BLaER1 (cell line): ENCODE measurements at regions not wholly inside any gene's neighbourhood (a gene's known extent, or its start where the extent isn't known, plus 50 kb on each side); places are given as distances from the start of the nearest gene placed in this dataset.

Experiments
- H3K27ac ChIP-seq: shearing (Covaris generic); formaldehyde crosslinking; 2 replicates; pipeline ENCODE4 v1.8.1; 2022
- H3K27me3 ChIP-seq: shearing (Covaris generic); formaldehyde crosslinking; 2 replicates; pipeline ENCODE4 v1.8.1; 2022
- H3K36me3 ChIP-seq: shearing (Covaris generic); formaldehyde crosslinking; 2 replicates; pipeline ENCODE4 v1.8.1; 2022
- H3K4me1 ChIP-seq: shearing (Covaris generic); formaldehyde crosslinking; 2 replicates; pipeline ENCODE4 v1.8.1; 2022
- H3K4me2 ChIP-seq: shearing (Covaris generic); formaldehyde crosslinking; 2 replicates; pipeline ENCODE4 v1.8.1; 2022
- H3K4me3 ChIP-seq: shearing (Covaris generic); formaldehyde crosslinking; 2 replicates; pipeline ENCODE4 v1.8.1; 2022
- H3K9ac ChIP-seq: shearing (Covaris generic); formaldehyde crosslinking; 2 replicates; pipeline ENCODE4 v1.8.1; 2022
- H3K9me3 ChIP-seq: shearing (Covaris generic); formaldehyde crosslinking; 2 replicates; pipeline ENCODE4 v1.8.1; 2022
- H4K20me1 ChIP-seq: shearing (Covaris generic); formaldehyde crosslinking; 2 replicates; pipeline ENCODE4 v1.8.1; 2022
- Cebpa-rat ChIP-seq: shearing (Covaris generic); IDR thresholded peaks from 2 replicates; pipeline ENCODE4 v1.8.1; 2022

DNA sequence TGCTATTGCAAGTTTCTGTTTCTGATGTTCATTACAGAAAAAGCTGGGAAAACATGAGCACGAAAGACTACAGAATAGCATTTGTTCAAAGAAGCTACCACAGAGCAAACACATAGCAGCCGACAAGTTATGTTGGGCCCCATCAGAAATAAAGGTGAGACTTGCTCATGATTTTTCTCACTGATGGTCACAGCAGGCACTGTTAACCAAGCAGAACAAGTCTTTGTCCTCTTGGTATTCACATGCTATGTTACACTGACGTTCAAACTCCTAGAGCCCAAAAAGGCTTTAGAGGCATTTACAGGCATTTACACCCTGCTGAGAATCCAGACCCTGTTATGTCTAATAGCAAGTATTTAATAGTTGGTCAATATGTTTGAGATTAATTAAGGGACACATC lies 235.0 kb upstream of the HNMT start:
- Histone ChIP-seq H3K4me3 (no peak overlapping the region), H3K27me3 (no peaks in the 10 kb centered on the region), H3K4me1 (no peaks in the 10 kb centered on the region)

DNA sequence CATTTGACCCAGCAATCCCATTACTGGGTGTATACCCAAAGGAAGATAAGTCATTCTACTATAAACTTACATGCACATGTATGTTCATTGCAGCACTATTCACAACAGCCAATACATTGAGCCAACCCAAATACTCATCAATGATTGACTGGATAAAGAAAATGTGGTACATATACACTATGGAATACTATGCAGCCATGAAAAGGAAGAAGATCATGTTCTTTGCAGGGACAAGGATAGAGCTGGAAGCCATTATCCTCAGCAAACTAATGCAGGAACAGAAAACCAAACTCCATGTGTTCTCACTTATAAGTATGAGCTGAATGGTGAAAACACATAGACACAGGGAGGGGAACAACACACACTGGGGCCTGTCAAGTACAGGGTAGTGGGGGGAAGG lies 226.7 kb upstream of the HNMT start:
- no peaks in the 10 kb centered on the region for H3K4me1 ChIP-seq
- TF ChIP-seq Cebpa-rat = no peak
- no peaks in the 10 kb centered on the region for H3K36me3 ChIP-seq
- H3K4me3 ChIP-seq = no peak overlapping the region
- no peak overlapping the region for H3K27ac ChIP-seq
- H3K9me3 ChIP-seq = 0 out of 2 replicates have a peak, but pooled peaks cover 4% of the 10 kb centered on the region
- H3K9ac ChIP-seq = no peak overlapping the region
- H3K4me2 ChIP-seq = no peak overlapping the region
- no peaks in the 10 kb centered on the region for H3K27me3 ChIP-seq
- H4K20me1 ChIP-seq = no peaks in the 10 kb centered on the region

More for the DNA sequence above, 235.0 kb upstream of the HNMT start:
- H3K36me3 ChIP-seq = no peaks in the 10 kb centered on the region
- TF ChIP-seq Cebpa-rat = no peak
- no peaks in the 10 kb centered on the region for H4K20me1 ChIP-seq
- H3K27ac ChIP-seq = no peak overlapping the region
- H3K9me3 ChIP-seq = peaks cover 4% of the 10 kb centered on the region
- no peak overlapping the region for H3K9ac ChIP-seq
- H3K4me2 ChIP-seq = no peak overlapping the region

DNA sequence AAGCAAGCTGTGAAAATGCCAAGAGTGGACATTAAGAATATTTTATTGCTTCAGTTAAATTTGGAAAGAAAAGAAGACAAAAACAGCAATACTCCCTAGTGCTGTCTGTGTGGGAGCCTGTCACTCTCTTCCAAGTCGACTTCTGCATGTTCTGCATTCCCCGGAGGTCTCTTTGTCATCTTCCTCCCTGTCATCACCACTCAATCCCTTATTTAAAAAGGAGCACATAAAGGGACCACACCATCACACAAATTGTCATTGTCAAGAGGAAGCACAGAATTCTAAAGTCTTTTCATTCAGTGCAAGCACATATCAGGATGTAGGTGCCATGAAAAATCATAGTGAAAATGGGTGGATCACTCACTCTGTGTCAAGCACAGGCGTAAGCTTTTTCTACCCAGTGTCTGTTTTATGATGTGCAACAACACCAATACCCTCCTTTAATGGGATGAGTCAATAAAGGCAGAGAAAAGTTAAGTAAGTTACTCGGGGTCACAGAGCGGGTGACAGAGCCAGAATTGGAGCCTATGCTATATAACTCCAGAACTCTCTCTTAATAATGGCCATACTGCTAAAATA lies 222.4 kb upstream of the HNMT start:
- Histone ChIP-seq H3K9me3 (0 out of 2 replicates have a peak, but pooled peaks cover 4% of the 10 kb centered on the region), H3K4me1 (peaks cover 2% of the 10 kb centered on the region; the same call in 1 of the 2 replicates), H3K27me3 (no peaks in the 10 kb centered on the region), H3K36me3 (no peaks in the 10 kb centered on the region), H3K4me3 (no peak overlapping the region), H3K27ac (no peak overlapping the region), H3K9ac (no peak overlapping the region), H3K4me2 (no peak overlapping the region), H4K20me1 (no peaks in the 10 kb centered on the region)
- TF ChIP-seq Cebpa-rat = no peak

DNA sequence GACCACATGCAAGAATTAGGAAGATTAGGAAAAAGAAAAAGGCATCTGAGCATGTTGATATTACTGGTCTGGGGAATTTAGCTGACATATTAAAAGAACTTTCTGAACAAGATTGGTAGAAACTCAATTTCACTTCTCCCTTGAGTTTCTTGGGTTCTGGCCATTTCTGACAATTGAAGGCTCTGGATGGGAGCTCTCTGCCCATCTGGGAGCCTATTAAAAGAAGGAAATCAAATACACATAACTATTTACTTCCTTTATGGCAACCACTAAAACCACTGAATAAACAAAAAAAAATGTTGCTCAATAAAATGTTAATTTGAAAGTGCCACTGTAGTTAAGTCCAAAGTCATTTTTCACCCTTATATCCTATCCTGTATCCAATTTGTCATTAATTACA lies 216.8 kb upstream of the HNMT start:
- Histone ChIP-seq H3K9ac (no peak overlapping the region), H4K20me1 (no peaks in the 10 kb centered on the region), H3K4me1 (peaks cover 9% of the 10 kb centered on the region; the same call in 1 of the 2 replicates), H3K27me3 (no peaks in the 10 kb centered on the region), H3K9me3 (no peaks in the 10 kb centered on the region), H3K4me3 (no peak overlapping the region), H3K36me3 (no peaks in the 10 kb centered on the region), H3K4me2 (0 out of 2 replicates have a peak overlapping the region, but pooled peaks have one; percentile 33), H3K27ac (no peak overlapping the region)
- TF ChIP-seq Cebpa-rat = no peak

DNA sequence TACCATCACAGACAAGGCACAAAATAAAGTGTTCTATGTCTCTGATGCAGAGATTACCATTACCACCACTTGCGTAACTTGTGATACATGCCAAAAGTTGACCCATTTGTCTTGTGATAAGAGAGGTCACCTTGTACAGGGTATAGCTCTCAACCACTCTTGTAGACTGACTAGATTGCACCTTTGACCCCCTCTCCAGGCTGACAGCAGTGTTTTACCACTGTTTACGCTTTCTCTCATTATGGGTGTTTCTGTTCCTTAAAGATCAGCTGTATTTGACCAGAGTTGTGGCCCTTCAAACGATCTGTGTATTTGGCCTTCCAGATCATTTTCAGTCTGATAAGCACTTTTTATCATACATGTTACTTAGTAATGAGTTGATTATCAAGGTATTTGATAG lies 215.7 kb upstream of the HNMT start:
- H4K20me1 ChIP-seq = no peaks in the 10 kb centered on the region
- no peak overlapping the region for H3K4me3 ChIP-seq
- peaks cover 9% of the 10 kb centered on the region; the same call in 1 of the 2 replicates for H3K4me1 ChIP-seq
- TF ChIP-seq Cebpa-rat = no peak
- H3K36me3 ChIP-seq = no peaks in the 10 kb centered on the region
- no peak overlapping the region for H3K27ac ChIP-seq
- H3K9me3 ChIP-seq = no peaks in the 10 kb centered on the region
- no peak overlapping the region for H3K9ac ChIP-seq
- no peaks in the 10 kb centered on the region for H3K27me3 ChIP-seq
- no peak overlapping the region for H3K4me2 ChIP-seq

DNA sequence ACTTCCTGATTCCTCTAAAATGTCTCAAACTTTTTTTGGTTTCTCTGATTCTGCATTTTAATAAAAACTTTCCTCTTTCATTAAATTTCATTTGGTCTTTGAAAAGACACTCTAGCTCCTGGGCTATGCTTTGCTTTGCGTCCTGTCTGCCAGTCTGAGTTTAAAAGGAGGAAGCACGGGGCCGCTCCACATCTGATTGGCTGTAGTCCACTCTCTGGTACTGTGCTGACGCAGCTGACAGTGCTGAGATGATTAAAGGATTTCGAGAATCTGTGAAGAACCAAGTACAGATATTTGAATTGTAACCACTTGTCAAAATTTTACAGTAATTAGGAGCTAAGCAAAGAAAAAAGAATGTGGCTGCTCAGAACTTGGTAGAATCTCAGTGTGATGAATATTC lies 199.6 kb upstream of the HNMT start:
- Histone ChIP-seq H3K9me3 (0 out of 2 replicates have a peak, but pooled peaks cover 3% of the 10 kb centered on the region), H4K20me1 (no peaks in the 10 kb centered on the region), H3K27me3 (no peaks in the 10 kb centered on the region), H3K4me2 (no peak overlapping the region), H3K4me1 (no peaks in the 10 kb centered on the region), H3K4me3 (no peak overlapping the region), H3K36me3 (no peaks in the 10 kb centered on the region), H3K27ac (no peak overlapping the region), H3K9ac (no peak overlapping the region)
- TF ChIP-seq Cebpa-rat = no peak

DNA sequence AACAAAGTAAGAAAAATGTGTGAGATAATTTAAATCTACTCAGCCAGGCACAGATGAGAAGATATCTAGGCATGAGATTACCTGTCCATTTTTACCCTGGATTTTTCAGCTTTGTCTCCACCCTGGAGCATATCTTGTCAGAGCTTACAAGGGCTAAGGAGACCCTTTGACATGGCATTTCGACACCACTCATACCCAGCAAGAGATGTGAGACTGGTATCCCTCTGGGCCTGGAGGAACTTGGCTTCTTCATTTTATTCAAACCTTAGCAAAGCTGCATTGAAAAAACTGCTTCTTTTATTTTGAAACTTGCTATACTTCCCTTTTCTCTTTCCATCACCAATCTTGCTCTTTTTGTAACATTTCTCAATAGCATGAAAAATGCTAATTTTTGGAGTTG lies 194.9 kb upstream of the HNMT start:
- H3K9me3 ChIP-seq = no peaks in the 10 kb centered on the region
- no peak overlapping the region for H3K27ac ChIP-seq
- no peaks in the 10 kb centered on the region for H3K27me3 ChIP-seq
- H3K9ac ChIP-seq = no peak overlapping the region
- H3K4me2 ChIP-seq = no peak overlapping the region
- H3K4me3 ChIP-seq = no peak overlapping the region
- TF ChIP-seq Cebpa-rat = no peak
- H4K20me1 ChIP-seq = no peaks in the 10 kb centered on the region
- H3K36me3 ChIP-seq = no peaks in the 10 kb centered on the region
- H3K4me1 ChIP-seq = no peaks in the 10 kb centered on the region

DNA sequence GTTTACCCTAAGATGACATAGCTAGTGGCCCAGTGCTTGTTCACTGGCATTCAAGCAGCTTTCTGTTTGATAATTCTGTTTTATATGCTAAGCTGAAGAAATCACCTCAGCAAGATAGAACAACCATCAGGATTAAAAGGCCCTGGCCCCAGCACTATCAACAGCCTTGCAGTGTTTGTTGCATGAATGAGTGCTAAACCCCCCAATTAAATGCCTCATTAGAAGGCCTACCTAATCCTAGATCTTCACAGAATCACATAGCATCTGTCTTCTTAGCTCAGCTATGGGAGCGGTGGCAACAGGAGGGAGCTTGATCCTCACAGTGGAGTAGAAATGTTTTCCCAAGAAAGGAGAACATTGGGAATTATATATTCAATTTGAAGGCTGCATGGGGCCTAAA lies 194.1 kb upstream of the HNMT start:
- Histone ChIP-seq H3K9ac (no peak overlapping the region), H3K9me3 (no peaks in the 10 kb centered on the region), H3K36me3 (no peaks in the 10 kb centered on the region), H3K27ac (no peak overlapping the region), H3K4me1 (no peaks in the 10 kb centered on the region), H3K4me3 (no peak overlapping the region), H3K27me3 (no peaks in the 10 kb centered on the region), H4K20me1 (no peaks in the 10 kb centered on the region), H3K4me2 (no peak overlapping the region)
- no peak for TF ChIP-seq Cebpa-rat

DNA sequence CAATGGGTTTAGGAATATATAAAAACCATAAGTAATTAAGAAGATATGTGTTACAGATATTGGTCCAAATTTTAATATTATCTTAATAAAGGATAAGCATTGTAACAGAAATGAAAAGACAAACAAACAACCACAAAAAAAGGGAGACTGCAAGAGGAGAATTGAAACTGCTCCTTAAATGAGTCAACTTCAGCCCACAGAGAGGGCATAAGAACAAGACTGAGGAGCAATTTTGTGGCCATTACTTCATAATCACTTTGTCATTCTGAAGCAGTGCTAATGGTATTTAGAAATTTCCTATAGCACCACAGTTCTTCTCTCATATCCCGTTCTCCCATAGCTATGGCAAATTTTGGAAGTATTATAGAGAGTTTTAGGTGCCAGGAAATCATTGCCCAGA lies 193.2 kb upstream of the HNMT start:
- Histone ChIP-seq H3K4me1 (no peaks in the 10 kb centered on the region), H3K4me2 (no peak overlapping the region), H3K27me3 (no peaks in the 10 kb centered on the region), H3K9ac (no peak overlapping the region), H3K4me3 (no peak overlapping the region), H3K9me3 (no peaks in the 10 kb centered on the region), H3K27ac (no peak overlapping the region), H4K20me1 (no peaks in the 10 kb centered on the region), H3K36me3 (no peaks in the 10 kb centered on the region)
- no peak for TF ChIP-seq Cebpa-rat

DNA sequence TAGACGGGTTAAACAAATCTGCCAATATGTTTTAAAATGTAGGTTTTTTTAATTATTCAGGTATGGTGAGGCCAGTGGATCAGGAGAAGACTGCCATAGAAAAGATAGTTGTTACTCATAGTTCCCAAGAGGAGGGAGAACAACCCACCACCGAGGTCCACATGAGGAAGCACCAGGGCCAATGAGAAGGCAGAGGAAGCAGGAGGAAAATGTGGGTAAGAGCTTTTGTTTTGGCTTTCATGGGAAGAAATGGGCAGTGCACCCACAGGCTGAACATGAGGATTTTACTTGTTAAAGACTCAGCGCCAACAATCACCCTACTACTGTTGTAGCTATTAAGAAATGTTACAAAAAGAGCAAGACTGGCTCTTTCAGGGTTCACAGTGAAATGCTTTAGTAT lies 191.8 kb upstream of the HNMT start:
- H3K27ac ChIP-seq = no peak overlapping the region
- H3K4me1 ChIP-seq = no peaks in the 10 kb centered on the region
- H3K9me3 ChIP-seq = no peaks in the 10 kb centered on the region
- H3K9ac ChIP-seq = no peak overlapping the region
- H4K20me1 ChIP-seq = no peaks in the 10 kb centered on the region
- TF ChIP-seq Cebpa-rat = no peak
- H3K4me2 ChIP-seq = no peak overlapping the region
- H3K36me3 ChIP-seq = no peaks in the 10 kb centered on the region
- H3K4me3 ChIP-seq = no peak overlapping the region
- no peaks in the 10 kb centered on the region for H3K27me3 ChIP-seq

DNA sequence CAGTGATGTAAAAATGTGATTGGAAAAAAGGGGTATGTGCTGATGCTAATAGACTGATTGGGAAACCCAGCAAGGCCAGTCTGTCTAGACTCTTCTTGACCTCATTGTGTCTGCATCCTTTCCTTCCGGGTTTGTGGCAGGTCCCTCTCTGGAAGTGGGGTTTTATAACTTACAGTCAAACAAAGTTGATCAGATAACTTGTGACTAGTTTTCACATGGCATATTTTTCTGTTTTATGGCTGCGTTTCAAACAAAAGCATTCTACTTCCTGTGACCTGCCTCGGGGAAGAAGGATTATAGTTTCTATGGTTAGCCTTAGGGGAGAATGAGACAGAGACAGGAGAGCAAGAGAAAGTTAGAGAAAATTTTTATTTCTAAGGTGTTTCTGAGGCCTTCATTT lies 188.7 kb upstream of the HNMT start:
- Histone ChIP-seq H3K4me3 (no peak overlapping the region), H3K9ac (no peak overlapping the region), H3K36me3 (no peaks in the 10 kb centered on the region), H3K27ac (no peak overlapping the region), H3K9me3 (peaks cover 11% of the 10 kb centered on the region; the same call in 1 of the 2 replicates), H3K27me3 (no peaks in the 10 kb centered on the region), H3K4me2 (no peak overlapping the region), H3K4me1 (no peaks in the 10 kb centered on the region), H4K20me1 (no peaks in the 10 kb centered on the region)
- no peak for TF ChIP-seq Cebpa-rat
